ENCODE measurements at regions not wholly inside any gene's neighbourhood (a gene's known extent, or its start where the extent isn't known, plus 50 kb on each side); places are given as distances from the start of the nearest gene placed in this dataset.
"Not testable (repeated sequence)": the region's sequence is repeated elsewhere in the genome, so short reads cannot be mapped to it uniquely, and the experiment has no call there.

DNA sequence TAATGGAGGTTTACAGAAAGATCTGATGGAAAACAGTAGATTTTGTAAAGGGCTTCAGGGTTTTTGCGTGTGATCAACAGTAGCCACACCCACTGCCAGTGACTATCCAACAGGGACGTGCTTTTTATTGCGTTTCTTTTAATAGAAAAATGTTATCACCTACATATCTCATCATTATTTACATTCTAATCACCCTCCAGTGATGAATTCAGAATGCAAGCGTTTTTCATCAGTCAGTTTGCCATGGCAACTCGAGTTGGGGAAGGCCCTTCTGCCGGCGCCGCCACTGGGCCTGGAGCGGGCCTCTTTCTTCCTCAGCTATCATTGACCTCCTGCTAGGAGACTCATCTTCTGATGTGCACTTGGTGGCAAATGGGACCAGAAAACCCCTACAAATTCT, 90.3 kb upstream of the TMTC4 start:
- H3K27me3 Mint-ChIP-seq (ENCODE audit: low read depth): no peaks in the 10 kb centered on the region
- TF ChIP-seq, protein P1, sequence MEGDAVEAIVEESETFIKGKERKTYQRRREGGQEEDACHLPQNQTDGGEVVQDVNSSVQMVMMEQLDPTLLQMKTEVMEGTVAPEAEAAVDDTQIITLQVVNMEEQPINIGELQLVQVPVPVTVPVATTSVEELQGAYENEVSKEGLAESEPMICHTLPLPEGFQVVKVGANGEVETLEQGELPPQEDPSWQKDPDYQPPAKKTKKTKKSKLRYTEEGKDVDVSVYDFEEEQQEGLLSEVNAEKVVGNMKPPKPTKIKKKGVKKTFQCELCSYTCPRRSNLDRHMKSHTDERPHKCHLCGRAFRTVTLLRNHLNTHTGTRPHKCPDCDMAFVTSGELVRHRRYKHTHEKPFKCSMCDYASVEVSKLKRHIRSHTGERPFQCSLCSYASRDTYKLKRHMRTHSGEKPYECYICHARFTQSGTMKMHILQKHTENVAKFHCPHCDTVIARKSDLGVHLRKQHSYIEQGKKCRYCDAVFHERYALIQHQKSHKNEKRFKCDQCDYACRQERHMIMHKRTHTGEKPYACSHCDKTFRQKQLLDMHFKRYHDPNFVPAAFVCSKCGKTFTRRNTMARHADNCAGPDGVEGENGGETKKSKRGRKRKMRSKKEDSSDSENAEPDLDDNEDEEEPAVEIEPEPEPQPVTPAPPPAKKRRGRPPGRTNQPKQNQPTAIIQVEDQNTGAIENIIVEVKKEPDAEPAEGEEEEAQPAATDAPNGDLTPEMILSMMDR (conservative IDR thresholded peaks at IDR 0.05): no peak
- DNase-seq (ENCODE audit: low read depth, low spot score): no peak

DNA sequence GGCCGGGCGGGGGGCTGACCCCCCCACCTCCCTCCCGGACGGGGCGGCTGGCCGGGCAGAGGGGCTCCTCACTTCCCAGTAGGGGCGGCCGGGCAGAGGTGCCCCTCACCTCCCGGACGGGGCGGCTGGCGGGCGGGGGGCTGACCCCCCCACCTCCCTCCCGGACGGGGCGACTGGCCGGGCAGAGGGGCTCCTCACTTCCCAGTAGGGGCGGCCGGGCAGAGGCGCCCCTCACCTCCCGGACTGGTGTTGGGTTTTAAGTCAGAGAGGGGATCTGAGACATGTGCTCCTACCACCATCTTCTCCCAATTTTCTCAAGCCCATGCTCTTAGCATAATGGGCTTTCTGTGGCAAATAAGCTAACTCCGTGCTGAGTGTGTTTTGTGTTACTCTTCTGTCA, 87.5 kb upstream of the TMTC4 start:
- not testable (repeated sequence) for H3K4me1 Mint-ChIP-seq; DNase-seq (ENCODE audit: low read depth, low spot score); H3K27me3 Mint-ChIP-seq (ENCODE audit: low read depth); H3K4me3 Mint-ChIP-seq; H3K27ac Mint-ChIP-seq (ENCODE audit: unreplicated experiment); H3K36me3 Mint-ChIP-seq (ENCODE audit: low read depth); H3K9me3 Mint-ChIP-seq

More for the DNA sequence above, 90.3 kb upstream of the TMTC4 start:
- Mint-ChIP-seq H3K4me1 (peaks cover 4% of the 10 kb centered on the region), H3K27ac (ENCODE audit: unreplicated experiment) (no peak overlapping the region), H3K9me3 (peaks cover 6% of the 10 kb centered on the region), H3K36me3 (ENCODE audit: low read depth) (peaks cover 2% of the 10 kb centered on the region), H3K4me3 (no peak overlapping the region)

DNA sequence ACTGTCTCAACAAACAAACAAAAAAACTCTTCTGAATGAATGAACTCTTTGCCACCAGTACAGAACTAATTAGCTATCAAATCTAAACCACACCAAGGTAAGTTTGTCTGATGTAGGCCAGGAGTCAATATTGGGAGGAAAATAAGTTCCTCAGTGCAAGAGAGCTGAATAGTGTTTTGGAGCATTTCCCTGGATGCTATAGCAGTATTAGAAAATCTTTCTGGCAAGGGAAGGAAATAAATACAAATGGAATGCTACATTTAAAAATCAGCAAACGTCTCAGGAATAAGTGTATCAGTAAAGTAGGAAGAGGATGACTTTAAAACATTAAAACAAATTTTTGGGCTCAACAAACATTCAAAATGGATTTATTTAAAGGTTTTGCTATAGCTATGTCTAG, 81.3 kb upstream of the TMTC4 start:
- Mint-ChIP-seq H3K27ac (ENCODE audit: unreplicated experiment) (no peak overlapping the region), H3K27me3 (ENCODE audit: low read depth) (no peaks in the 10 kb centered on the region), H3K4me3 (no peak overlapping the region), H3K4me1 (no peaks in the 10 kb centered on the region), H3K9me3 (no peaks in the 10 kb centered on the region), H3K36me3 (ENCODE audit: low read depth) (no peaks in the 10 kb centered on the region)
- DNase-seq (ENCODE audit: low read depth, low spot score): no peak
- TF ChIP-seq, protein P1 (conservative IDR thresholded peaks at IDR 0.05): no peak

DNA sequence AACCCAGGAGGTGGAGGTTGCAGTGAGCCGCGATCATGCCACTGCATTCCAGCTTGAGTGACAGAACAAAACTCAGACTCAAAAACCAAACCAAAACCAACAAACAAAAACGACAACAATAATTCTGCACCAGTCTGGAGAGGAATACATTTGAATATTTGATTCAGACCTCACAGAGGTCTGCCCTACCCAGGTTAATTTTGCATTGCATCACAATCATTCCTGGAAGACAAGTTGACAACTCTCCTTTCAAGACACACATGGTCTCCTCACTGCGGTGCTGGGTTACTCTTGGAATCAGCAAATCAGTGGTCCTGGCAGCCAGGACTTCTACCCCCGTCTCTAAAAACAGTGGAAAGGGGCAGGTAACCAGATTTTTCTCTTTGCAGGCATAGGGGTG, 79.9 kb upstream of the TMTC4 start:
- no peak overlapping the region for H3K4me3 Mint-ChIP-seq
- H3K27me3 Mint-ChIP-seq (ENCODE audit: low read depth): no peaks in the 10 kb centered on the region
- no peaks in the 10 kb centered on the region for H3K36me3 Mint-ChIP-seq (ENCODE audit: low read depth)
- no peaks in the 10 kb centered on the region for H3K9me3 Mint-ChIP-seq
- no peaks in the 10 kb centered on the region for H3K4me1 Mint-ChIP-seq
- no peak for DNase-seq (ENCODE audit: low read depth, low spot score)
- TF ChIP-seq, protein P1 (conservative IDR thresholded peaks at IDR 0.05): no peak
- H3K27ac Mint-ChIP-seq (ENCODE audit: unreplicated experiment): no peak overlapping the region

DNA sequence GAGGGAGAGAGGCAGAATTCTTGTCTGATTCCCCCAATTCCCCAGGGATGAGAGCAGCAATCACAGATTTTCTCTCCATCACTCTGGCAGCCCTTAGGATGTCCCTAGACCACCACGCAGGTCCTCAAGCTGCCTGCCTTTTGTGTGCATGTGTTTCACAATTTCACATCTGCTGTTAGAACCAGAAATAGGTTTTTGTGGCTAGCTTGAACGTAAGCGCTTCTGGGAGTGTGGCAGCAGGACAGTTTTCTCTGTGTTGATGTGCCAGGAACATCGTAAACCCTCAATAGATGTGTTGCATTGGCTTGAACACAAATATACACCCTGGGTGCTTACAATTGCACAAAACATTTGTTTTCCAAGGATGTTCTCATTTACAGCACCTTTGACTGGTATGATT, 78.8 kb upstream of the TMTC4 start:
- no peaks in the 10 kb centered on the region for H3K27me3 Mint-ChIP-seq (ENCODE audit: low read depth)
- no peak overlapping the region for H3K27ac Mint-ChIP-seq (ENCODE audit: unreplicated experiment)
- TF ChIP-seq, protein P1 (conservative IDR thresholded peaks at IDR 0.05): no peak
- no peaks in the 10 kb centered on the region for H3K4me1 Mint-ChIP-seq
- no peak for DNase-seq (ENCODE audit: low read depth, low spot score)
- H3K9me3 Mint-ChIP-seq: no peaks in the 10 kb centered on the region
- no peak overlapping the region for H3K4me3 Mint-ChIP-seq
- no peaks in the 10 kb centered on the region for H3K36me3 Mint-ChIP-seq (ENCODE audit: low read depth)

DNA sequence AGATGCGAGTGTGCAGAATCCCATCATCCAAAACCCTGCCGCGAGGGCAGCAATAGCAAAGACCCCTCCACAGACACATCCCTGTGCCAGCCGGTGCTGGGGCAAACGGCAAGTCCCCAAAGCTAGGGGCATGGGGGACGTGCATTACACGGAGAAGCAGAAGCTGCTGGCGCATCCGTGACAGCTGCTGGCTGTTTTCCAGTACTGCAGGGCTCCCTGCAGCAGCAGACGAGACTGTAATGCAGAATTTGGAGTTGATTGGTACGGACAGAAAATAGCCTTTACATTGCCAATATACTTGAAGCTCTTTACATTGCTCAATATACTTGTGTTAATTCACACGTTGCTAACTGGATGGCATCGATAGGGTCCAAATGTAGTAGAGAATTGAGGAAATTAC, 77.2 kb upstream of the TMTC4 start:
- Mint-ChIP-seq H3K4me1 (no peaks in the 10 kb centered on the region), H3K4me3 (no peak overlapping the region), H3K36me3 (ENCODE audit: low read depth) (no peaks in the 10 kb centered on the region), H3K27me3 (ENCODE audit: low read depth) (no peaks in the 10 kb centered on the region), H3K9me3 (no peaks in the 10 kb centered on the region), H3K27ac (ENCODE audit: unreplicated experiment) (no peak overlapping the region)
- TF ChIP-seq, protein P1 (conservative IDR thresholded peaks at IDR 0.05): no peak
- no peak for DNase-seq (ENCODE audit: low read depth, low spot score)

All from neural crest cell (in vitro differentiated cells).